Left lung (tissue), 4 donors: ENCODE measurements at regions not wholly inside any gene's neighbourhood (a gene's known extent, or its start where the extent isn't known, plus 50 kb on each side); places are given as distances from the start of the nearest gene placed in this dataset.

Experiments used
- ATAC-seq: fragments of 200-7000 bp; cut with Tn5 transposase; one replicate; pipeline ENCODE4 v1.9.1; 2020; ENCODE audit warnings: moderate library complexity
- DNase-seq, 4 donors: peaks; one replicate each; pipeline ENCODE4 v3.0.0-alpha.2; 2013 to 2020
- H3K27ac ChIP-seq, 2 donors: fragments of 200-600 bp; sonication (generic) in 1 of 2; one replicate each; pipeline versions ENCODE4 v1.5.0 to v1.8.0; 2020 to 2021
- H3K27me3 ChIP-seq, 2 donors: fragments of 200-600 bp; sonication (generic) in 1 of 2; one replicate each; pipeline versions ENCODE4 v1.5.0 to v1.8.0; 2020 to 2021
- H3K36me3 ChIP-seq, 2 donors: fragments of 200-600 bp; sonication (generic) in 1 of 2; one replicate each; pipeline versions ENCODE4 v1.5.0 to v1.8.0; 2020 to 2021
- H3K4me1 ChIP-seq, 2 donors: fragments of 200-600 bp; one replicate each; pipeline ENCODE4 v1.8.0; 2021
- H3K4me3 ChIP-seq, 2 donors: fragments of 200-600 bp; sonication (generic) in 1 of 2; one replicate each; pipeline versions ENCODE4 v1.5.0 to v1.8.0; 2020 to 2021; ENCODE audit warnings: mild to moderate bottlenecking in 1 of 2
- H3K9me3 ChIP-seq, 2 donors: fragments of 200-600 bp; sonication (generic) in 1 of 2; one replicate each; pipeline versions ENCODE4 v1.5.0 to v1.8.0; 2020 to 2021
- CTCF ChIP-seq, 2 donors: fragments of 200-600 bp; sonication (generic) in 1 of 2; IDR thresholded peaks; one replicate each; pipeline versions ENCODE4 v1.5.0 to v1.8.0; 2021; ENCODE audit warnings: antibody characterized with exemption in 2 of 2
- intact Hi-C, 2 donors: fragments of 100-400 bp; cut with DNase I; formaldehyde crosslinking; loops; one replicate each; pipeline versions ENCODE4 v1.11.2 to v1.14.2; 2022
- donor health status: DM: no; HTN: yes; CAD: no.
- donor health status: DM: no; HTN: no; CAD: no.

- Histone ChIP-seq H3K27me3 (no peaks in the 10 kb centered on the region), H3K36me3 (no peaks in the 10 kb centered on the region), H3K9me3 (peaks cover 0 to 8% of the 10 kb centered on the region in 2 donors), H3K27ac (no peak overlapping the region), H3K4me3 (no peak overlapping the region), H3K4me1 (no peaks in the 10 kb centered on the region)
- no peak for TF ChIP-seq CTCF (IDR thresholded peaks at IDR 0.05)
- ATAC-seq (no peak), DNase-seq (no peak)
- intact Hi-C loops, result no loop called here
Measured at GRCh38 chr18:65548316-65548715, 202.5 kb upstream of the CDH7 start.

GRCh38 chr18:65547046-65547445, 203.8 kb upstream of the CDH7 start:
- intact Hi-C loops, result no loop called here
- no peaks in the 10 kb centered on the region for H3K36me3 ChIP-seq
- no peak for ATAC-seq
- TF ChIP-seq CTCF (IDR thresholded peaks at IDR 0.05), result no peak
- peaks cover 0 to 8% of the 10 kb centered on the region in 2 donors for H3K9me3 ChIP-seq
- no peak overlapping the region for H3K27ac ChIP-seq
- H3K4me3 ChIP-seq, result no peak overlapping the region
- H3K27me3 ChIP-seq, result no peaks in the 10 kb centered on the region
- no peak for DNase-seq
- H3K4me1 ChIP-seq, result no peaks in the 10 kb centered on the region

GRCh38 chr18:65544701-65545100, 206.1 kb upstream of the CDH7 start:
- DNase-seq (peak in 1 of 4 donors; percentile 1), ATAC-seq (no peak)
- no peak for TF ChIP-seq CTCF (IDR thresholded peaks at IDR 0.05)
- Histone ChIP-seq H3K27me3 (no peaks in the 10 kb centered on the region), H3K27ac (no peak overlapping the region), H3K4me1 (no peaks in the 10 kb centered on the region), H3K9me3 (peaks cover 0 to 8% of the 10 kb centered on the region in 2 donors), H3K4me3 (no peak overlapping the region), H3K36me3 (no peaks in the 10 kb centered on the region)
- intact Hi-C loops, result no loop called here

- Histone ChIP-seq H3K27ac (no peak overlapping the region), H3K27me3 (no peaks in the 10 kb centered on the region), H3K36me3 (no peaks in the 10 kb centered on the region), H3K4me1 (no peaks in the 10 kb centered on the region), H3K9me3 (peaks cover 0 to 4% of the 10 kb centered on the region in 2 donors), H3K4me3 (no peak overlapping the region)
- intact Hi-C loops, result no loop called here
- no peak for TF ChIP-seq CTCF (IDR thresholded peaks at IDR 0.05)
- ATAC-seq, result no peak
- no peak for DNase-seq
Measured at GRCh38 chr18:65527879-65528633, 222.8 kb upstream of the CDH7 start.

- DNase-seq (no peak), ATAC-seq (no peak)
- intact Hi-C loops, result no loop called here
Measured at GRCh38 chr18:65526099-65526498, 224.7 kb upstream of the CDH7 start.

More at GRCh38 chr18:65526099-65526498, 224.7 kb upstream of the CDH7 start:
- Histone ChIP-seq H3K36me3 (no peaks in the 10 kb centered on the region), H3K4me3 (no peak overlapping the region), H3K27me3 (no peaks in the 10 kb centered on the region), H3K9me3 (peaks cover 0 to 13% of the 10 kb centered on the region in 2 donors), H3K27ac (no peak overlapping the region), H3K4me1 (no peaks in the 10 kb centered on the region)
- TF ChIP-seq CTCF (IDR thresholded peaks at IDR 0.05), result no peak
